Left kidney (tissue), 1 donor: ENCODE measurements at regions not wholly inside any gene's neighbourhood (a gene's known extent, or its start where the extent isn't known, plus 50 kb on each side); places are given as distances from the start of the nearest gene placed in this dataset.
"Not testable (repeated sequence)": the region's sequence is repeated elsewhere in the genome, so short reads cannot be mapped to it uniquely, and the experiment has no call there.

Experiments
- DNase-seq: peaks from one replicate; pipeline ENCODE4 v3.0.0-alpha.2; 2013

DNA sequence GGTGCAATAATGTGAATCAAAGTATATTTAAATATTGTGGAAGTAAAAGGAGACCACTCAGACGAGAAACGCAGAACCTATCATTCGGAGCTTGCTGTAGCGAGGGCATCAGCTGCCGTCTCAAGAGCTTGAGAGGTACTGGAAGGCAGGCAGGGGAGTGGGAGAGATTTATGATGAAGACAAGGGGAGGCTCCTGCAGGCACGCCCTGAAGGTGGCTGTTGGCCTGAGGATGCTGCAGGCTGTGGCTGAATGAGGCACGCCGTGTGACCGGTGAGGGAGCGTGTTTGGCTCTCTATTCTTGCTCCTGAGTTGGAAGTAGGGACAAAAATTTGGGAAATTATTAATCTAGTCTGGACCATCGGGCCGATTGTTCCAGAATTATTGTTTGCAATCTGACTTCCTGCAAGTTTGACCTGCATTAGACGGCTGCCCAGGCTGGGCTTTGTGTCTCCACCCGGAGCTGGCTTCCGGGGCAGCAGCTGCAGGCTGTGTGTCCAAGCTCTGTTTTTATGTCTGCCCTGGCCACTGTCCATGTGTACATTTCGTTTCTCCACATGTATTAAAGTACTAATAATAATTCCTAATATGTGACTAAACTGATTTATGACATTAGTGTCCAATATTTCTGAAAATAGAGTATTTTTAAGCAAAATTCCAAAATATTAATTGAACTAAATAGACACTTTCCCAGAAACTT lies 91.1 kb upstream of the ANKRD10 start:
- no peak for DNase-seq

DNA sequence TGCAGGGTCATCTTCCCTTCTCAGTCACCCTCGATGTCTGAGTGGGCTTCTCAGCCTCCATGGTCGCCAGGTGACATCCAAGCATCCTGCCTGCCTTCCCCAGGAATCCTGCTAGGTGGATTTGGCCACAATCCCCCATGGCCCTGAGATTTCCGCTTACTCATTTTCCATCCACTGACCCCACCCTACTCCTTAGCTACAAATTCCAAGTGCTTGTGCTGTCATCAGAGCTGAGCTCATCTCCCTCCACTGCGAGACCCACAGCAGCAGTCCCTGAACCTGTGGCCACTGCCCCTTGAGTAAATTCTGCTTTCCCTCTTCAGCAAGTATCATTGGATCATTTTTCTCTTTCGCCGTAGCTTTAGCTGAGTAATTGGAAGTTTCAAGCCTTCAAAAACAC lies 90.5 kb upstream of the ANKRD10 start:
- DNase-seq = no peak

DNA sequence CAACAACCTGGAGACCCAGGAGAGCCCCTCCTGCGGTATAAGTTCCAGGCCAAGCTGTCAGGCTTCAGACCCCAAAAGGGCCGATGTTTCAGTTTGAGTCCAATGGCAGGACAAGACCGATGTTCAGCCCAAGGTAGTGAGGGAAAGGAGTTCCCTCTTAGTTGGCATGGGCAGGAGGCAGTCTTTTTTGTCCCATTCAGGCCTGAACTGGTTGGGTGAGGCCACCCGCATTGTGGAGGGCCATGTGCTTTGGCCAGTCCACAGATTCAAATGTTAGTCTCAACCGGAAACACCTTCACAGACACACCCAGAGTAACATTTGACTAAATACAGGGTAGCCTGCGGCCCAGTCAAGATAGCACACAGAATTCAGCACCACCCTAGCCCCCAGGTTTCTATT lies 89.6 kb upstream of the ANKRD10 start:
- no peak for DNase-seq

DNA sequence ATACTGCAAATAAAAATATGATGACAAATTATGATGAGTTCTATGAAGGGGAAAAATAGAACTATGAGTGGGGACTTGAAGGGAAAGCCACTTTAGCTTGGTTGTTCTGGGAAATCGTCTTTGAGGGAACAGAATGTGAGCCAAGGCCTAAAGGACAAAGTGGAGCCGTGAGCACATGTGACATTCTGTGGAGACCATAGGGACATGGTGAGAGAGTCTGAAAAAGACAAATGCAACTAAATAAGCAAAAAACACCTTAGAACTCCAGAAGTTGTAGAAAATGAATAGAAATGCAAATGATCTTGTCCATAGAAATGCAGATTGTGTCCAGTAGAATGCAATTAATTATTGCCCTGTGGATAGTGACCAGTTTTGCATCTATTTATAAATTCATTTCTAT lies 86.8 kb upstream of the ANKRD10 start:
- no peak for DNase-seq

DNA sequence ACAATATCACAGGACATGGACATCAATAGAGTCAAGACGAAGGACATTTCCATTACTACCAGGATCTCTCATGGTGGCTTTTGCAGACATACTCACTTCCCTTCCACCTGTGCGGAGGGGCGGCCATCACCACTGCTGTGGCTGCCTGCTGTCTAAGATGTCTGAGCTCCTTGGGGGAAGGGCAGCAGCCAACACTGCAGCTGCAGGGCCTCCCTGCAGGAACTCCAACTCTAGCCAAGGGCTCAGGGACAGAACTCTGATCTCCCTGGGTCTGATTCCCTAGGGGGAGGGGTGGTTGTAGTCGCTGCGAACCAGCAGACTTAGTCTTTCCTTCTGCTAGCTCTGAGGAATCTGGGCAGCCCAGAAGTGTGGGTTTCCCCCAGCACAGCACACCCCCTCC lies 78.9 kb upstream of the ANKRD10 start:
- DNase-seq = no peak

DNA sequence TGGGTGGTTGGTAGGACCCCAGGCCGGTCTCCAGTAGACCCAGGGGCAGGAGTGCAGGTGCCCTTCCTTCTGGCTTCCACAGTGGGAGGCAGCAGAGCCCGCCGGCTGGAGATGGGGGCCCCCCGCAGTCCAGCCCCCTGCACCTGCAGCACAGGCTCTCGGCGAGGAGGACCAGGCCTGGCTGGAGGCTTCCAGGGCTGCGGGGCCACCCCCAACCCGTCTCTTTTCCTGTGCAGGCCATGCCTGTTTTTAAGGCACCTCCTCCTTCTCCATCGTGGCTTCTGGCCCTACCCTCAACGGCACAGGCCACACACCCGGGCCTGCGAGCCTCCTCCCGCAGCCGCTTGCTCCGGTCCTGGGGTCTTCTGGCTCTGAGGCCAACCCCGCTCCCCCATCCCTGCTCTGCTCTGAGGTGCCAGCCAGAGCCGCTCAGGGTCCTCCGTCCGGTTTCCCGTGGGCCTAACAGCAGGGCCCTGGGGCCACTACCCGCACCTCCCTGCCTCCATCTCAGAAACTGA lies 77.2 kb upstream of the ANKRD10 start:
- no peak for DNase-seq

DNA sequence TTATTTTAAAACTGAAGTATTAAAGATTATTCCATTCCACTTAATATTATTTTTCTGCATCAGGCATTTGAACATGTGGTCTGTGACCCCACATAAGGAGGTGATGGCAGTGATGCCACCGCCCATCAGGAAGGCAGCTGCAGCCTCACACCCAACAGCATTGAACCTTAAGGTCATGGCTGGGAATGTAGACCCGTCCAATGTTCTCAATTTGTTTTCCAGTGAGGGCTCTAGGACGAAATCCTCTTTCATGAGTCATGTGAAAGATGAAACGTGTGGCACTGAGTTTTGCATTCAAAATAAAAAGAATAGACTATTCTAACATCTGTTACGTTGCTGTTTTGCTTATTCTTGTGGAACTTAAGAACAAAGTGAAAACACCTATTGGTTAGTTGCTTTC lies 74.5 kb upstream of the ANKRD10 start:
- no peak for DNase-seq

DNA sequence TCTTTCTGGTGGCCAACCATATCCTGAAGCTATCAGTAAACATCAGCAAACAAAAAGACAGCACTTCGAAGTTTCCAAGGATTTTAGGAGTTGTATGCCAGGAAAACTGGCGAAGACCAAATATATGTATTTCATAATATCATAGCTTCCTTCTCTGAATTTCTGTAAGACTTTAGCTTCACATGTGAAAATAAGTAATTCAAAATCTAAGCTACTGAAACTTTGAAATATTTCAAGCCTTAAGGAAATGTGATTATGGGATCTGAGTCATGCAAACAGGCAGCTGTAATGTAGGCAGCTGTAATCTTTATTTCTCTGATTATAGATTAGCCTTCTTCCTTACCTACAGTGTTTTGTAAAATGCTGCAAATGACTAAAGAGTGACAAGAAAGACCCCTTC lies 70.7 kb upstream of the ANKRD10 start:
- no peak for DNase-seq

DNA sequence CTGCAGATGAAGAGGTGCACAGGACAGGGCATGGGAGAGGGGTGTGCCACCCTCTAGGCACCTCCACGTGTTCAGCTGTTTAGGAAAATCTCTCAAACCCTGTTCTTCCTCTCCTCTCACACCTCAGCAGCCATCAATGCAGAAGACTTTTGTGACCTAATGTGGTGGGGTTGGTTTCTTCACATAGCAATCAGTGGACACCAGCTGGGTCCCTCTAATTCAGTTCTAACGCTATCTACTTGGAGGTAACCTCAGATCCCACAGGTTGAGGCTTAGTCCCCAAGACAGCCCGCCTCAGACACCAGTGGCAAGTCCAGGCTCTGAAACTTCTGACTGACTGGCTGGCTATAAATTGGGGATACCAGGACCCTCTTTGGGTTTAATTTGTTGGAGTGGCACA lies 69.9 kb upstream of the ANKRD10 start:
- DNase-seq = no peak

DNA sequence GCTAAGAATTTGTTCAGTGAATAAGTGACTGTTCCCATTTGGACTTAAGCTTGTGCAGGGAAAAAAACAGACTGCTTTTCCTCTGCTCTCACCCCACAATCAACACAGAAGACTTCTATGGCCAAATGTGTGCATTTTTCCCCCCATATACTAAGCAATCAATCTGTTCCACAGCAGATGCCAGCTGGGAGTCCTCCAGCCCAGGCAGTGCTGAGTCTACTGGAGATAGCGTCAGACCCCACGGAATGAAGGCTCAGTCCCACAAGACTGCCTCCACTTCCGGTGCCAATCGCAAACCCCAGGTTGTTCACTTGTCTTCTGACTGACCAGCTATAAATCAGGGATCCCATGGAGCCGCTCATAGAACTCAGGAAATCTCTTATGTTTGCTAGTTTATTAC lies 69.5 kb upstream of the ANKRD10 start:
- no peak for DNase-seq

DNA sequence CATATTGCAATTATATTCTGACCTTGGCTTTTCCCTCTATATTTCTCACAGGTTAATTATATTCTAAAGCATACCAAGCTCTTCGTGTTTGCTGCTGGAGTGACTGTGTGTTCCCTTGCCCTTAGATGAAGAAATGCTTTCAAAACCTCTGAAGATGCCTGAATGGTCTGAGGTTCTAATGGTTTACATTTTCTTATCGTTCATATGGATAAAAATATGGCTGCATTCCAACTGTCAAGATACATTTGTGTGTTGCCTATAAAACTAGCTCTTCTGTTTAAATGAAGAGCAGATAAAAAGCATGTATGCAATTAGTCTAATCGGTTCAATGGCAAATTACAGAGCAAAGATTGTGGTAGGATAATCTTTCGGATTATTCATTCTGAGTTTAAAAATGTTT lies 68.4 kb upstream of the ANKRD10 start:
- no peak for DNase-seq

DNA sequence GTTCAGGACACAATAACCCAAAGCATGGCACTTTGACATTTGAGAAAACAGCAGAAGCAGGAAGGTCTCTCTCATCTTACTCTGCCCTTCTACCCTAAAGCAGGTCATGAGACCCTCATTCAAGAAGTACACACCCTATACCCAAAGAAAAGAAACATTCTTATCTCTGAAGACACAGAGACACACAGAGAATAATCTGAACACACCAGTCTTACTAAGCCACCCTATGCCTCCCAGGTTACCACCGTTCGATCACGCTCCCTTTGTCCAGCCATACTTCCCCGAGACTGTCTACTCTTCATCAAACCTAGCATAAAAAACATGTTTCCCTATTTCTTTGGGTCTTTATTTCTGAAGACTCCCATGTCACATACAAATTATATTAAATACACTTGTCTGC lies 66.5 kb upstream of the ANKRD10 start:
- no peak for DNase-seq

DNA sequence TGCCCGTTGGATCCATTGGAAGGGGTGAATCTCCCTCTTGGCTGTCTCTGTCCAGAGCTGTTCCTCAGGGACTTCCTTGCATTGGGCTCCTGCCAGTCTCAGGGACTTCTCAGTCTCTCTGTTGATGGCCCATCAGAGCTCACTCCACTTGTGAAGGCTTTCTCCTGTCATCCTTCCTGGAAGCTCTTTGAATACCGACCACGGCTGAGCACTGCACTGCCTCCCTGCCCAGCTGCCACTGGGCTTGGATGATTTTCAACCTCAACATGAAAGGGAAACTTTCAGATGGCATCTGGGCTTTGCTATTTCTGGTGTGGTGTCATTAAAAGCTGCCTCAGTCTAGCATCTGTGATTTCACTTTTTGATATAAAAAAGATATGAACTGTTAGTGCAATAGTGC lies 66.1 kb upstream of the ANKRD10 start:
- no peak for DNase-seq

DNA sequence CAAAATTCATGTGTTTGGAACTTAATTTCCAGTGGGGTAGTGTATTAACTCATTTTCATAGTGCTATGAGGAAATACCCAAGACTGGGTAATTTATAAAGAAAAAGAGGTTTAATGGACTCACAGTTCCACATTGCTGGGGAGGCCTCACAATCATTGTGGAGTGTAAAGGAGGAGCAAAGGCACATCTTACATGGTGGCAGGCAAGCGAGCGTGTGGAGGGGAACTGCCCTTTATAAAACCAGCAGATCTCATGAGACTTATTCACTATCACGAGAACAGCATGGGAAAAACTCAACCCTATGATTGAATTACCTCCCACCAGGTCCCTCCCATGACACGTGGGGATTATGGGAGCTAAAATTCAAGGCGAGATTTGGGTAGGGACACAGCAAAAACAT lies 64.3 kb upstream of the ANKRD10 start:
- not testable (repeated sequence) for DNase-seq

DNA sequence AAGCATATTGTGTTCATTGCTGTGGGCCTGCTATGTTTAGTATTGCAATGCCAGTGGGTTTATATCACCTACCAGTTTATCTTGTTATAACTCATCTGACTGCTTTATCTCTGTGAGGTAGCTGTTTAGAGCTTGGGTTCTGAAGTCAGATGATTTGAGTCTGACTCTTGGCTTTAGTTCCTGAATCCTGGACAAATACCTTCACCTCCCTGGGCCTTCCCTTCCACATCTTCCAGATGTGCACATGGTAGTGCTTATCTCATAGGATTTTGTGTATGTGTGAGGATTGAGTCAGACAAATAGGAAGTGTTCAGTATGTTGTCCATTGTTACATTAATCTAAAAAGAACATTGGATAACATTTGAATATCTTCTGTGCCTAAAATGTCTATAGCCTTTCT lies 63.5 kb upstream of the ANKRD10 start:
- no peak for DNase-seq

DNA sequence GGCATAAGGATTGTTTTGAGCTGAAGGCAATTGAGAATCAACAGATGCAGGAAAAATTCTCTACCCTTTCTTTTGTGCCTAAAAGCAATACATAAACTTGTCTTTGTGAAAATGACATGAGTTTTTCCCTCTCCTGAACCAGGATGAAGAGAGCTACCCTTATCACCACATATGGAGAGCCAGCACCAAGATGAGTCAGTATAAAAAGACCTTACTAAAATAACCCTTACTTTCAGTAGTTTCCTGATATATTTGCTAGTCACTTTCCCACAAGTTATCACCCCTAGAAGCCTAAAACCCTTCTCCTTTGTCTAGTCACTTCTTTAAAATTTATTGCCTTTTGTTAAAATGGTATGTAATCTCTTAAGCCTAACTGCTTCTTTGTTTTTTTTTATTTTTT lies 61.9 kb upstream of the ANKRD10 start:
- DNase-seq = no peak

DNA sequence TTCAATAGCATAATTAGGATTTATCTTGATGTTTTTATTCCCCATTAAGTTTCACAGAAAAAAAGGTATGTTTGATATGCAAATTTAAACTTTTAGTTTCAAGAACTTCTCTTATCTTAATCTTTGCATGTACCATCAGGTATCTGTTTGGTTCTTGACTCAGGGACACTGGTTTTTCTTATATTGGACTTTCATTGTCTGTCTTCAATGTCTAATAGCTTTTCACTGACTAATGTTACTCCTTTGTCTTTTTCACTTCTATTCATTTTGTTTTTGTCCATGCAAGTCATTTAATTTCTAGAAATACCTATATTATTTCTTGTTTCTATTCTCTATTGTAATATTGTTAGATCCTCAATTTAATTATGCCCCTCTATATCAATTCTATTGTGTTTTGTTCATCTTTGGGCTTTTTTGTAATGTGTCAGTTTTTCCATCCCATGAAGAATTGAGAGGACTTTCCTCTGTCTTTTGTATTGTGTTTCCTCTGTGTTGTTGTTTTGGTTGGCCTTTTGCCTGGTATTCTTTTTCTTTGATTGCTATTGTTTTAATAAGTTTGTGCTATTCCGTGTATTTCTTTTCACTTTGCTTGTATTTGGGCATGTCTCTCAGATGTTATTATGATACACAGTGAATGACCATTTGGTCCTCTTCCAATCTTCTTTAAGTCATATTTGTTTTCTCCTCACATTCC lies 58.3 kb upstream of the ANKRD10 start:
- no peak for DNase-seq

DNA sequence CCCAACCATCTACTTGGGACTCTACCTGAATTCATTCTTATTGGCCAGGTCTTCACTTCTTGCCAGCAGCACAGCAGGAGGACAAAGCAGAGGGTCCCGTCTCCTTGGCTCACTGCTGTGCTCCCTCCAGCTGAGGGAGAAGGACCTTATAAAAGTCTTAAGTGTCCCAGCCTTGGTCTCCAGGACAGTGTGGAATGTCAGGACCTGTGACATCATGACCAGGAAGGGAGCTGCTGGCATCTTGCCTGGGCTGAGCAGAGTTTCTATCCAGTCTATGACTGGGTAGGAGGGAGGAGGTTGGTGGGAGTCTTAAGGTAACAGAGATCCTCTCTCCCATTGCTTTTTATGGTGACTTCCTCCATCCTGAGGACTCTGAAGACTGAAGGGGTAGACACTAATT lies 56.6 kb upstream of the ANKRD10 start:
- DNase-seq = no peak

DNA sequence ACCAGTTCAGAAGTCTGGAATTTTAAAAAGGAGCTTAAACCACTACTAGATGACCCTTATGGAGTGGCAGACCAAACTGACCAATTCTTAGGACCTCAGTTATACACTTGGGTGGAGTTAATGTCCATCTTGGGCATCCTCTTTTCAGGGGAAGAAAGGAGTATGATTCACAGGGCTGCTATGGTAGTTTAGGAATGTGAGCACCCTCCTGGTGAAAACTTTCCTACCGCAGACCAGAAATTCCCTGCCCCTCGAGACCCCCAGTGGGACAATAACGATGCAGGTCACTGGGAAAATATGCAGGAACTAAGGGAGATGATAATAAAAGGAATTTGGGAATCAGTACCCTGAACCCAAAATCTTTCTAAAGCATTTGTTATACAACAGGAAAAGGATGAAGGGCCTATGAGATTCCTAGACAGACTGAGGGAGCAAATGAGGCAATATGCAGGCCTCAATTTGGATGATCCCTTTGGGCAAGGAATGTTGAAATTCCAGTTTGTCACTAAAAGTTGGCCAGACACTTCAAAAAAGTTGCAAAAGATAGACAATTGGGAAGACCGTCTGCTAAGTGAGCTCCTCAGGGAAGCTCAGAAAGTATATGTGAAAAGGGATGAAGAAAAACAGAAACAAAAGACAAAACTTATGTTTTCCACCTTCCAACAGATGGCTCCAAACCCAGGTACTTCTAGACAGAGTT lies 52.4 kb upstream of the ANKRD10 start:
- not testable (repeated sequence) for DNase-seq

DNA sequence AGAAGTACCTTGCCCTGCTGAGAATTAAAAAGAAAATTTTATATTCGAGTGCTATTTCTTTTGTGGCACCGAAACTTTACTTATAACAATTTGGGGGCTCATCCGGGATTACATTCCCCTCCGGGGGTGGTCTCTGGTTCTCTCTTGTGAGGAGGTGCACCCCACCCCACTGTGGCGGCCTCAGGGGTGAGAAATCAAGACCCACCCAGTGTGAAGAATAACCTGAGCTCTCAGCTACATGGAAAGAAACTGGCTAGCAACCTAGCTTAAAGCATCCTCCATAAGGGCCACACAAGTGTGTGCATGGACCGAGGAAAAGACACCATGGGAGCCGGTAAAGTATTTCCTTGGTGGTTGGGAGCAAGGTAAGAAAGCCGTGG lies 50.9 kb upstream of the ANKRD10 start:
- DNase-seq = no peak

DNA sequence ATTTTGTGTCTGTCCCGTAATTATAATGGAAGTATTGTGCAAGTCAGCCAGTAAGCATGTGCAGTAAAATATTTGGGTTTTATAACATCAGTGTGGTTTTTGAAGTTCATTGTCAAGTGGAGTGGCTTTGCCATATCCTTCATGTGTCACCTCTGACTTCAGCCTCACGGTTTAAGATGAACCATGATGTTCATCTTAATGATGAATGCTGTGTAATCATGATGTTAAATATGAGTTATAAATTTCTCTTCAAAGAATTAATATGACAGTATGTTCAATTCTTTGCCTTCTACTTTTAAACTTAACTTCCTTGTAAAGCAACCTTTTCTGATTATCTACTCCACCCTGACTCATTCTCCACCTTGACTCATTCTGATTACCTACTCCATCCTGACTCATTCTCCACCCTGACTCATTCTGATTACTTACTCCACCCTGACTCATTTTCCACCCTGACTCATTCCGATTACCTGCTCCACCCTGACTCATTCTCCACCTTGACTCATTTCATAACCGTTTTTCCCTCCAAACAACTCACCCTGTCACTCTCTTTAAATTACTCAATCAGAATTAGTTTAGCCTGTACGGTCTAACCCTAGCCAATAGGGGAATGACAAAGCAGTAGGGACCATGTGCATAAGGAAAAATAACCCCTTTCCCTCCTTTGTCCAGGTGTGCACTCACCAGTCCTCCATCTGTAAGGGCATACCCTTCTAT lies 50.3 kb upstream of the ANKRD10 start:
- no peak for DNase-seq
